ENCODE measurements at regions not wholly inside any gene's neighbourhood (a gene's known extent, or its start where the extent isn't known, plus 50 kb on each side); places are given as distances from the start of the nearest gene placed in this dataset.

- TF ChIP-seq CBX5 (IDR thresholded peaks at IDR 0.05; ENCODE audit: low read depth, low read length) (no peak), CTCF (IDR thresholded peaks at IDR 0.05; ENCODE audit: control extremely low read depth in 1 of 3, insufficient read depth in 1 of 3, low read depth in 1 of 3, low read length in 3 of 3) (no peak)
Observed at GRCh38 chr21:22763442-22763841, 1765.2 kb downstream of the NCAM2 start.

All from H1 (cell line).